Peyer's patch (tissue), 4 donors: ENCODE measurements at regions not wholly inside any gene's neighbourhood (a gene's known extent, or its start where the extent isn't known, plus 50 kb on each side); places are given as distances from the start of the nearest gene placed in this dataset.

ENCODE experiments used
- CTCF ChIP-seq, 6 experiments: fragments of 450-650 bp in 4 of 6; fragments of 200-600 bp in 2 of 6; sonication (generic) in 1 of 6; IDR thresholded peaks; one replicate each; pipeline ENCODE4 v1.5.1; 2017 to 2019; ENCODE audit warnings: antibody characterized with exemption in 6 of 6, mild to moderate bottlenecking in 3 of 6, moderate library complexity in 1 of 6
- POLR2A ChIP-seq, 2 donors: fragments of 450-650 bp; IDR thresholded peaks; one replicate each; pipeline ENCODE4 v1.5.1; 2017; ENCODE audit warnings: antibody characterized with exemption in 2 of 2, mild to moderate bottlenecking in 2 of 2, moderate library complexity in 2 of 2

- TF ChIP-seq POLR2A (IDR thresholded peaks at IDR 0.05): no peak
- TF ChIP-seq CTCF (IDR thresholded peaks at IDR 0.05): no peak
Measured at GRCh38 chr10:123241391-123242141, 87.4 kb downstream of the BUB3 start.
